Medulla oblongata (tissue), 1 donor: ENCODE measurements at regions not wholly inside any gene's neighbourhood (a gene's known extent, or its start where the extent isn't known, plus 50 kb on each side); places are given as distances from the start of the nearest gene placed in this dataset.
"Not testable (repeated sequence)": the region's sequence is repeated elsewhere in the genome, so short reads cannot be mapped to it uniquely, and the experiment has no call there.

Source experiments
- DNase-seq: peaks from one replicate; pipeline ENCODE4 v3.0.0-alpha.2; 2015; ENCODE audit errors: extremely low spot score

- DNase-seq: no peak
Measured at GRCh38 chr6:68059899-68060298, 575.2 kb upstream of the ADGRB3 start.

DNA sequence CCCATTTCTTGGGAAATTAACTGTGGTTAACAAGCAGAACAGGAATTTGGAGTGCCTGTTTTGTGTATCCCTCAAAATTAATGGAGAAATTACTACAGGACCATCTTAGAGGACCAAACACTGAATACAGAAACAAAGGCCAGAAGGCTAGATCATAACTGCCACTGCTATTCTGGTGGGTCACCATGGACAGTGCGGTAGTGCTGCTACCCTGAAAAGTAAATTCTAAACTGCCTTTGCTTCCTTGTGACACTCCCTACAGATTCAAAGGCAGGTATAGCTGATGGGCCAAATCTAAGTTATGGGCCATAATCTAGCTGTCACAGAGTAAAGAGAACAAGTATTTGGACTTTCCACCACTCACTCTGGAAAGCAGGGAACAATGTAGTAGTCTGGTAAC, 575.8 kb upstream of the ADGRB3 start:
- no peak for DNase-seq

GRCh38 chr6:68056596-68056995, 578.5 kb upstream of the ADGRB3 start:
- not testable (repeated sequence) for DNase-seq

DNA sequence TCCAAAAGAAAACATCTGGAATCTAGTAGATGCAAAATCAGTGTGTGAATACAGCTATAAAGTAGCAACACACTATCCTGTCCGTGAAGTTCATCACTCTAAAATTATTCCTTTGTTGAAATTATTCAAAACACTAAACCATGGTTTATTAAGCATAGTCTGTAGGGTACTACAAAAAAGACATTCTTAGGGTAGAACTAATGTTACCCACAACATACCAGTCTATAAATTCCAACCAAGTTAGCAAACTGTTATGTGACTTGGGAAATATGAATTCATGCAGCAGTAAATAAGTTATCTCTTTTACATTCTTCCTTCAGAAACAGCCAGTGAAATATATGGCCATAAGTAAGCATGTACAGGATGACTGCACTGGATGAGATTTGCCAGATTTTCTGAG, 580.3 kb upstream of the ADGRB3 start:
- no peak for DNase-seq

GRCh38 chr6:68053805-68054373, 581.2 kb upstream of the ADGRB3 start:
- DNase-seq: no peak

- no peak for DNase-seq
Measured at GRCh38 chr6:68052234-68052633, 582.8 kb upstream of the ADGRB3 start.

GRCh38 chr6:68049562-68049961, 585.5 kb upstream of the ADGRB3 start:
- DNase-seq: no peak

DNA sequence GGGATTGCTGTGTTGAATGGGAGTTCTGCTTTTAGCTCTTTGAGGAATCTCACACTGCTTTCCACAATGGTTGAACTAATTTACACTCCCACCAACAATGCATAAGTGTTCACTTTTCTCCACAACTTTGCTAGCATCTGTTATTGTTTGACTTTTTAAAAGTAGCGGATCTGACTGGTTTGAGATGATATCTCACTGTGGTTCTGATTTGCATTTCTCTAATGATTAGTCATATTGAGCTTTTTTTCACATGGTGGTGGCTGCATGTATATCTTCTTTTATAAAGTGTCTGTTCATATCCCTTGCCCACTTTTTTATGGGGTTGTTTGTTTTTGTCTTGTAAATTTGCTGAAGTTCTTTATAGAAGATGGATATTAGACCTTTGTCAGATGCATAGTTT, 588.3 kb upstream of the ADGRB3 start:
- no peak for DNase-seq

DNA sequence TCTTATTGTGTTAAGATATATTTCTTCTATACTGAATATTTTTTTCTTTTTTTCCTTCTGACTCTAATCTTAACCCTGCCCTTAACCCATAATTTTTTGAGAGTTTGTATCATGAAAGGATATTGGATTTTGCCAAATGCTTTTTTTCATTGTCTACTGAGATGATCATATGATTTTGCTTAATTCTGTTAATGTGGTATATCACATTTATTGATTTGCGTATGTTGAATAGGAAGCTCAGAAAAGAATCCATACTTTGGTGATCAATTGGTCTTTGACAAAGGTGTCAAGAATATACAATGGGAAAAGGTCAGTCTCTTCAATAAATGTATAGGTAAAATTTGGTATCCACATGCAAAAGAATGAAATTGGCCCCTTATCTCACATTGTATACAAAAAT, 588.8 kb upstream of the ADGRB3 start:
- DNase-seq: no peak

DNA sequence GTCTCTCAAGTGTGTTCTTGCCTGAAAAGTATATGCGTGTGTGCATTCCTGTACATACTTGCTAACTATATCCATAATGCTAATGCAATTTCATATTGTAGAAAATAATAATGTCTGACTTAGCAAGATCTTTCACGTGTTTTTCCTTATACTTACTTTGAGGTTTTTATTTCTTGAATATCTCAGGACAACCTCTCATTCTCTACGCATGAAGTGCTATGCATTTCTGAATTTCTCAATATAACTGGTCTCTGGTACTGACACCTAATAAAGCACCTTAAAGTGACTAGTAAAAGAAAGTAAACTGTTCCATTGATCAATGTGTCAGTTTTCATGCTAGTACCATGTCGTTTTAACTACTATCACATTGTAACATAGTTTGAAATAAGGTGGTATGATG, 589.9 kb upstream of the ADGRB3 start:
- no peak for DNase-seq

DNA sequence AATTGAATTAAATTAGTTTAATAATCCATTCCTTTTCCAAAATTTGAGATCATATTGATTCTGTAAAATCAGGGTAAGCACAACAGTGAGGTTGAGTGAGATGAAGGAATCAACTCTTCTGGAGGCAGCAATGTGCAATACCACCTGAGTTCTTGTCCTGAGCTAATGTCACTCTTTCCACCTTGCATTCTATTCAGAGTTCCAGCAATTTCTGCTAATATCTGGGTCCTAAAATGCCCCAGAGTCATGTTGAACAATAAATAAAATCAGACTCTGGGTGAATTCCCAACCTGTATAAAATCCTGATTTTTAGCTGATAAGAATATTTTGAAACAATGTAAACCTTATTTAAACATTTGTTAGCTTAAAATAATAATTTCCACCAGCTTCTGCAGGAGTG, 590.8 kb upstream of the ADGRB3 start:
- DNase-seq: no peak

GRCh38 chr6:68043122-68043398, 592.0 kb upstream of the ADGRB3 start:
- no peak for DNase-seq

GRCh38 chr6:68042339-68043121, 592.6 kb upstream of the ADGRB3 start:
- no peak for DNase-seq

DNA sequence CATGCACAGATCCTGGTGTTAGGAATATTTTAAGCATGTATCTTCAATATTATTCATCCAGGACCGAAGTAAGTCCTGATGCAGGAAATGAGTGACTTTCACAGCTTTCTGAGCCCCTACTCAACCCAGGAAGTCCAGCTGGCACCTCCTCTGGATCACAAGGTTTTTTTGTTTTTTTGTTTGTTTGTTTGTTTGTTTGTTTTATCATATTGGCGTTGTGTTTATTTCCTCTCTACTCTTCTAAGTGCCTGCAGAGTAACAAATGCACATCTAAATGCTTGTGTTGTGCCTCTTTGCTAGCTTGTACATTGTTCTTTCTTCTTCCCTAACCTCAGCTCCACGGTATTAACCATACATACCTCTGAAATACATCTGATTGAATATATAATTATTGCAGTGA, 594.3 kb upstream of the ADGRB3 start:
- DNase-seq: no peak

DNA sequence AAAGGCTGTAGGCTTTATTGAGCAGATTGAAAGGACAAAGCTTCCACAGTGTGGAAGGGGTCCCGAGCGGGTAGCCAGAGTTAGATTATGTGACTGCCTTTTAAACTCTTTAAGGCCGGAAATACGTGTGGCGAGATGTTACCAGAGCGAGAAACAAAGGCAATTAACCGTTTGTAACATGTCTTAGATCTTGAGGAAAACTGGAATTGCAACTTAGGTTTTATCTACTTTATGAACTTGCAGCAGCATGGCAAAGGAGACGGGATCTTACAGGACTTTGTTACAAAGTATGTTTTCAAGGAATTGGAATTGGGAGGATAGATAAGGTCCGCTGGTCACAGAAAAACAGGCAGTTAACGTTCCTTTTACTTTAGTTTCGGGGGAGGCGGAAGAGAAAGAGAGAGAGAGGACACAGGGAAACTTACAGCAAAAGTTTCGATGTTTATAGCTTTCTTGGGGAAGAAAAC, 594.7 kb upstream of the ADGRB3 start:
- DNase-seq: peak; percentile 7

GRCh38 chr6:68039641-68040311, 595.3 kb upstream of the ADGRB3 start:
- DNase-seq: no peak

GRCh38 chr6:68038815-68039408, 596.2 kb upstream of the ADGRB3 start:
- DNase-seq: no peak

DNA sequence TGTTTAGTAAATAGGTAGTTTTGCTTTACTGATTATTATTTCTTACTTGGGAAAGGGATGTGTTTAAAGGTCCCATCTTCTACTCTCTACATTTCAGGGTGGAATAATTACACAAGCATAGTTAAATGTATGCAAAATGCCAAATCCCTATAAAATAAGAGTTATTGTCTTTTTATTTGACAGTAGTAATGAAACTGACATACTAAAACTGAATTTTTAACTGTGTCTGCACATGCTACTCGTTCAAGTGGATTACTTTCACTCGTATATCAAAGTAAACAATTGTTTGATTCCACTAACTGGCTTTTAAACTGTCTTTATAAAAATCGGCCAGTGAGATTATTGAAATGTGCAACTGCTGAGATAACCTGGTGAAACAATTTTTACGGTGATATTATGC, 602.9 kb upstream of the ADGRB3 start:
- no peak for DNase-seq

- no peak for DNase-seq
Measured at GRCh38 chr6:68031054-68031453, 604.0 kb upstream of the ADGRB3 start.

DNA sequence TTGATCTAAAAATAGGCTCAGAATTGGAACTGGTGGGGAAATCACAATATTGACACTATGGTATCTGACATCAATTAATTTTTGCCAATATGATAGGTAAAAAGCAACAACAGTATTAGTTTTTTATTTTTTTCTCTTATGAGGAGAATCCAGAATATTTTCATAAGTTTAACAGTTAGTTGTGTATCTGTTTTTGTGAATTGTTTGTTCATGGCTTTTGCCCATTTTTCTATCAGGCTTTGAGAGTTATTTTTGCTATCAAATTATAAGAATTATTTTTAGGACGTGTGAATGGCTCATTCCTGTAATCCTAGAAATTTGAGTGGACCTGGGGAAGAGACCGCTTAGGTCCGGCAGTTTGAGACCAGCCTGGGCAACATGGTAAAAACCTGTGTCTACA, 608.6 kb upstream of the ADGRB3 start:
- DNase-seq: no peak

GRCh38 chr6:68025764-68026163, 609.3 kb upstream of the ADGRB3 start:
- DNase-seq: no peak

DNA sequence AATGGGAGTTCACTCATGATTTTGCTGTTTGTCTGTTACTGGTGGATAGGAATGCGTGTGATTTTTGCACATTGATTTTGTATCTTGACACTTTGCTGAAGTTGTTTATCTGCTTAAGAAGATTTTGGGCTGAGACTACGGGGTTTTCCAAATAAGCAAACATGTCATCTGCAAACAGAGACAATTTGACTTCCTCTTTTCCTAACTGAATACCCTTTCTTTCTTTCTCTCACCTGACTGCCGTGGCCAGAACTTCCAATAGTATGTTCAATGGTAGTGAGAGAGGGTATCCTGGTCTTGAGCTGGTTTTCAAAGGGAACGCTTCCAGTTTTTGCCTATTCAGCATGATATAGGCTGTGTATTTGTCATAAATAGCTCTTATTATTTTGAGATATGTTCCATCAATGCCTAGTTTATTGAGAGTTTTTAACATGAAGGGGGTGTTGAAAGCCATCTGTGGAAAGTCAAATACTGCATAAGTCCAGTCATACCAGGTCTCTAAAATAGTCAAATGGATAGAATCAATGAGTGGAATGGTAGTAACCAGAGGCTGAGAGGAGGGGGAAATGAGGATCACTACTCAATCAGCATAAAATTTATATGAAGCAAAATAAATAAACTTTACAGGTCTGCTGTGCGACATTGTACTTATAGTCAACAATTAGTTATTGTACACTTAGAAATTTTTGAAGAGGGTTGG, 610.4 kb upstream of the ADGRB3 start:
- no peak for DNase-seq
